WI38 (cell line): ENCODE measurements at regions not wholly inside any gene's neighbourhood (a gene's known extent, or its start where the extent isn't known, plus 50 kb on each side); places are given as distances from the start of the nearest gene placed in this dataset.

ENCODE experiments used
- H3K4me3 ChIP-seq: 2 replicates; pipeline ENCODE4 v1.5.1; 2011; ENCODE audit warnings: low read depth, mild to moderate bottlenecking, control low read depth, low read length
- TF ChIP-seq, protein P1 (sequence below): IDR thresholded peaks from 2 replicates; pipeline ENCODE4 v1.5.1; 2012; ENCODE audit warnings: low read depth, mild to moderate bottlenecking, control low read depth, low read length

- TF ChIP-seq, protein P1, sequence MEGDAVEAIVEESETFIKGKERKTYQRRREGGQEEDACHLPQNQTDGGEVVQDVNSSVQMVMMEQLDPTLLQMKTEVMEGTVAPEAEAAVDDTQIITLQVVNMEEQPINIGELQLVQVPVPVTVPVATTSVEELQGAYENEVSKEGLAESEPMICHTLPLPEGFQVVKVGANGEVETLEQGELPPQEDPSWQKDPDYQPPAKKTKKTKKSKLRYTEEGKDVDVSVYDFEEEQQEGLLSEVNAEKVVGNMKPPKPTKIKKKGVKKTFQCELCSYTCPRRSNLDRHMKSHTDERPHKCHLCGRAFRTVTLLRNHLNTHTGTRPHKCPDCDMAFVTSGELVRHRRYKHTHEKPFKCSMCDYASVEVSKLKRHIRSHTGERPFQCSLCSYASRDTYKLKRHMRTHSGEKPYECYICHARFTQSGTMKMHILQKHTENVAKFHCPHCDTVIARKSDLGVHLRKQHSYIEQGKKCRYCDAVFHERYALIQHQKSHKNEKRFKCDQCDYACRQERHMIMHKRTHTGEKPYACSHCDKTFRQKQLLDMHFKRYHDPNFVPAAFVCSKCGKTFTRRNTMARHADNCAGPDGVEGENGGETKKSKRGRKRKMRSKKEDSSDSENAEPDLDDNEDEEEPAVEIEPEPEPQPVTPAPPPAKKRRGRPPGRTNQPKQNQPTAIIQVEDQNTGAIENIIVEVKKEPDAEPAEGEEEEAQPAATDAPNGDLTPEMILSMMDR: no peak
- no peak overlapping the region for H3K4me3 ChIP-seq
Measured at GRCh38 chr19:30690935-30691818, 319.0 kb downstream of the ZNF536 start.

DNA sequence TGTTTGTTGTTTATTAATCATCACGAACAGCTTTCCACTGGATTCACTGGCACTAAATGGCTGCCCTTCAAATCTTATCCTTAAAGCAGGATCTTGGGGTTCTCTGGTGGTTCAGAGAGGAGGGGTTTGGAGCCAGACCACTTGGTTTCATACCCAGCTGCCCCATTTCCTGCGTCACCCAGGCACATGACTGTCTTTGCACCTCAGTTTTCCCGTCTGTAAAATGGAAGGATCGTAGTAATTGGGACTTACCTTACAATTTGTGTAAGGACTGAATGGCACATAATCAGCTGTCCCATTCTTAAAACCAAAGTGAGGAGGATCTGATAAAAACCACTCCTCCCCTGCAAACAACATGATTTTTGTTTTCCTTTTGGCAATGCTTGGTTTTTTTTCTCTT is 318.3 kb downstream of the ZNF536 start:
- no peak overlapping the region for H3K4me3 ChIP-seq
- TF ChIP-seq, protein P1: no peak

GRCh38 chr19:30689474-30689873 is 317.3 kb downstream of the ZNF536 start:
- no peak overlapping the region for H3K4me3 ChIP-seq
- TF ChIP-seq, protein P1: no peak

DNA sequence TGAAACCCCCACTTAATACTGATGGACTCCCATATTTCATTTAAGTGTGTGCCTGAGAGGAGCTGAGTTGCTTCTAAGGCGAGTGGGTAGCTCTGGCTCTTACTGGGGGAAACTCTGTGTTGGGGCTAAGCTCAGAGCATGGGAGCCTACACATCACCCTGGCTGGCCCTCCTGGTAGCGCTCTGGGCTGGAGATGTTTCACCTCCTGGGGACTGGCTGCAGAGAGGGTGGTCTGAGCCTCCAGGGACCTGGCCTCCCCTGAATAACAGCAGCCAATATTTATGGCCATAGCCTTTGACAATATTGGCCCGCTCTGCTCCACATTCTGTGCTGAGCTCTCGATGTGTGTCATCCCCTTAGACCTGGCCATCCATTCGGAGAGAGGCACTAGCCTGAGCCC is 316.5 kb downstream of the ZNF536 start:
- no peak overlapping the region for H3K4me3 ChIP-seq
- TF ChIP-seq, protein P1: no peak

DNA sequence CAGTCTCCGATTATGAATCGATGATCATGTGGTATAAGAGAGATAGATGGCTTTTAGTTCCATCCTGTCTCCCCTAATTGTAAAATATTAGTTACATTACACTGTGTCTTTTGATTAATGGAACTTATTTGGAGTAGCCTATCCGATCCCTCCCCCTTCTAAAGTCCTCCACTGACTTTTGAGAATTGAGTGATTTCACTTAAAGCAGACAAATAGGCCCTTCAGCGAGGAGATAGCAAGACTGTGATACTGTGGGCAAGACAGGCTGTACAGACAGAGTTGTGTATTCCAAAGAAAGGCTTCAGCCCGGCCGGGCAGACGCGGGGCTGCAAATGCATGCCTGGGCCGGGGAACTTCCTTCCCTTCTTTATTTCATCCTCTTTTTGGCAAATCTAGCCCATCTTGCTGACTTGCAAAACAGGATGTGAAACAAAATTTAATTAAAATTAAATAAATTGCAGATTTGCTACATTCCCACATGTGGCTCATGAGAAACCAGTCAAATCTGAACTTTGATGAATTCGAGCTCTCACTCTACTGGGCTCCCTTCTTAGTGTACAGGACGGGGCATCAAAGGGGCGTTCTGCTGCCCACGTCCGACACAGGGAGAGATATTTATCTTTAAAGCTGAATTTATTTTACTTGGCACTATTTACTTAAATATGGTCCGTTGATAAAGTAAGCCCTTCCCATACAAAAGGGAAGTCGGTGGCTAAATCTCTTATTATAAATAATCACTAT is 314.8 kb downstream of the ZNF536 start:
- TF ChIP-seq, protein P1: no peak

DNA sequence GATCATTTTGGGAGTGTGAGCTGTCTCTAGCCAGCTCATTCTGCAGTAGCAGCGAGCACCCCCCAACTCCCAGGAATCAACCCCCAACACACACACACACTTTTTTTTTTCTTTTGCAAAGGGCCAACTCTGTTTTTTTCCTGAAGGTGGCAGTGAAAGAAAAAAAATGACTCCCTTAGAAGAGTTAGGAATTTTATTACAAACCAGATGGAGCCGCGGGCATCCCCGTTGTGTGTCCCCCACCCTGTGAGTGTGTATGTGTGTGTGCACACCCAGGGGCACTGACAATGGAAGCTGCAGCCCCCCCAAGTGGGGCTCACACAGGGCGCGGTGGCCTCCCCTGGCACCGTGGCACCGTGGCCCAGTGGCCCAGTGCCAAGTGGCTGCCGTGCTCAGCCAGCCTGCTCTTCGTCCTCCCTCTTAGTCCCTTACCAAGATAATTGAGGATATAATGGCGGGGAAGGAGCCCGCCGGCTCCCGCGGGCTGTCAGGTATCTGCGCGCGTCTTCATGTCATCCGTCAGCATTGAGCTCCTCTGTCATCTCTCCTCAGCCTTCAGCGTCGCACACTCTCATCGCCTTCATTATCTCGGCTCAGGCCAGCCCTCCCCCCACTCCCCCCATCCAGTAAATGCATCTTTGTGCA is 314.1 kb downstream of the ZNF536 start:
- TF ChIP-seq, protein P1: no peak
- no peak overlapping the region for H3K4me3 ChIP-seq

More for the DNA sequence above, 314.8 kb downstream of the ZNF536 start:
- H3K4me3 ChIP-seq: no peak overlapping the region
